ENCODE measurements at regions not wholly inside any gene's neighbourhood (a gene's known extent, or its start where the extent isn't known, plus 50 kb on each side); places are given as distances from the start of the nearest gene placed in this dataset.

- TF ChIP-seq CTCF (IDR thresholded peaks at IDR 0.05), result no peak
Observed at GRCh38 chr2:19747310-19748072, 154.3 kb downstream of the TTC32 start.

GRCh38 chr2:19746611-19747309 lies 155.0 kb downstream of the TTC32 start:
- TF ChIP-seq CTCF (IDR thresholded peaks at IDR 0.05), result peak; percentile 23; the same call in 1 of the 2 replicates

- TF ChIP-seq CTCF (IDR thresholded peaks at IDR 0.05), result no peak
Observed at GRCh38 chr2:19746137-19746600, 155.6 kb downstream of the TTC32 start.

GRCh38 chr2:19745318-19746136 lies 156.3 kb downstream of the TTC32 start:
- TF ChIP-seq CTCF (IDR thresholded peaks at IDR 0.05), result no peak

- TF ChIP-seq CTCF (IDR thresholded peaks at IDR 0.05), result no peak
Observed at GRCh38 chr2:19744456-19745199, 157.2 kb downstream of the TTC32 start.

GRCh38 chr2:19743641-19744040 lies 158.1 kb downstream of the TTC32 start:
- no peak for TF ChIP-seq CTCF (IDR thresholded peaks at IDR 0.05)

DNA sequence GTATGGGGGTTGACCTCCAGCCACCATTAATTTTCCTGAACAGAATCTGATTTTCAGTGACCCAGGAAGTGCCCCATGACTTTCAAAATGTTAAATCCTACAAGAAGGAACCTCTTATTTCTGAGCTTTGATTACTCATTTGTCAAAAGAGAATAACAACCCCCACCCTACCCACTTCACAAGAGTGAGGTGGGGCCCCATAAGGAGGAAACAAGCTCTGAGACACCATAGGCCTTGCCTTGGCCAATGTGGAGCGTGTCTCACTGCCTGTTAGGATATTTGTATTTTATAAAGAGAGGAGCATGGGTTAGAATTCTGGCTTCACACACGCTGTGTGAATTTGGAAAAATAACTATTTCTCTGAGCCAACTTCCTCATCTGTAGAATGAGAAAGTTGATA lies 158.9 kb downstream of the TTC32 start:
- no peak for TF ChIP-seq CTCF (IDR thresholded peaks at IDR 0.05)

Measured in LNCAP (cell line).